Muscle layer of colon (tissue), 2 donors: ENCODE measurements at regions not wholly inside any gene's neighbourhood (a gene's known extent, or its start where the extent isn't known, plus 50 kb on each side); places are given as distances from the start of the nearest gene placed in this dataset.

Source experiments
- H3K27ac ChIP-seq: one replicate; pipeline ENCODE4 v1.7.0; 2013; ENCODE audit warnings: low read depth, mild to moderate bottlenecking, low read length, moderate library complexity
- H3K27me3 ChIP-seq, 2 donors: one replicate each; pipeline ENCODE4 v1.7.0; 2013; ENCODE audit warnings: low read length in 2 of 2, mild to moderate bottlenecking in 2 of 2; ENCODE audit not compliant: insufficient read depth in 2 of 2, control insufficient read depth in 1 of 2
- H3K36me3 ChIP-seq: one replicate; pipeline ENCODE4 v1.7.0; 2013; ENCODE audit warnings: mild to moderate bottlenecking, low read length; ENCODE audit not compliant: insufficient read depth
- H3K4me1 ChIP-seq: one replicate; pipeline ENCODE4 v1.7.0; 2013; ENCODE audit warnings: mild to moderate bottlenecking, low read length; ENCODE audit not compliant: insufficient read depth
- H3K4me3 ChIP-seq, 2 donors: one replicate each; pipeline ENCODE4 v1.7.0; 2013; ENCODE audit warnings: low read length in 2 of 2, low read depth in 1 of 2, mild to moderate bottlenecking in 1 of 2, moderate library complexity in 1 of 2
- H3K9ac ChIP-seq: one replicate; pipeline ENCODE4 v1.7.0; 2013; ENCODE audit warnings: low read length
- H3K9me3 ChIP-seq: one replicate; pipeline ENCODE4 v1.7.0; 2013; ENCODE audit warnings: mild to moderate bottlenecking, low read length
- donor health status: abdominal sarcoma.
- donor health status: Adenocarcinoma of cecum.

GRCh38 chr2:57959390-57959789 is 87.2 kb upstream of the VRK2 start:
- no peak overlapping the region for H3K4me3 ChIP-seq
- H3K36me3 ChIP-seq: no peaks in the 10 kb centered on the region
- no peaks in the 10 kb centered on the region for H3K9me3 ChIP-seq
- no peak overlapping the region for H3K9ac ChIP-seq
- H3K27ac ChIP-seq: no peak overlapping the region
- no peaks in the 10 kb centered on the region for H3K4me1 ChIP-seq
- no peaks in the 10 kb centered on the region for H3K27me3 ChIP-seq

GRCh38 chr2:57962861-57963260 is 83.7 kb upstream of the VRK2 start:
- no peaks in the 10 kb centered on the region for H3K9me3 ChIP-seq
- H3K36me3 ChIP-seq: no peaks in the 10 kb centered on the region

GRCh38 chr2:57965219-57965618 is 81.4 kb upstream of the VRK2 start:
- H3K4me3 ChIP-seq: no peak overlapping the region

More at GRCh38 chr2:57962861-57963260, 83.7 kb upstream of the VRK2 start:
- H3K4me1 ChIP-seq: no peaks in the 10 kb centered on the region
- H3K9ac ChIP-seq: no peak overlapping the region
- no peak overlapping the region for H3K27ac ChIP-seq
- no peak overlapping the region for H3K4me3 ChIP-seq
- no peaks in the 10 kb centered on the region for H3K27me3 ChIP-seq

GRCh38 chr2:57965961-57966360 is 80.6 kb upstream of the VRK2 start:
- Histone ChIP-seq H3K27ac (no peak overlapping the region), H3K27me3 (no peaks in the 10 kb centered on the region), H3K9ac (no peak overlapping the region), H3K4me1 (no peaks in the 10 kb centered on the region), H3K9me3 (no peaks in the 10 kb centered on the region), H3K36me3 (no peaks in the 10 kb centered on the region), H3K4me3 (no peak overlapping the region)

More at GRCh38 chr2:57965219-57965618, 81.4 kb upstream of the VRK2 start:
- no peaks in the 10 kb centered on the region for H3K27me3 ChIP-seq
- H3K9me3 ChIP-seq: no peaks in the 10 kb centered on the region
- no peak overlapping the region for H3K27ac ChIP-seq
- no peak overlapping the region for H3K9ac ChIP-seq
- no peaks in the 10 kb centered on the region for H3K36me3 ChIP-seq
- H3K4me1 ChIP-seq: no peaks in the 10 kb centered on the region

GRCh38 chr2:57973621-57974186 is 72.9 kb upstream of the VRK2 start:
- Histone ChIP-seq H3K27ac (no peak overlapping the region), H3K9ac (no peak overlapping the region), H3K27me3 (no peaks in the 10 kb centered on the region), H3K4me3 (no peak overlapping the region), H3K36me3 (no peaks in the 10 kb centered on the region), H3K9me3 (no peaks in the 10 kb centered on the region), H3K4me1 (no peaks in the 10 kb centered on the region)

- Histone ChIP-seq H3K9ac (no peak overlapping the region), H3K36me3 (no peaks in the 10 kb centered on the region), H3K4me3 (no peak overlapping the region), H3K27ac (no peak overlapping the region), H3K9me3 (no peaks in the 10 kb centered on the region), H3K27me3 (no peaks in the 10 kb centered on the region), H3K4me1 (no peaks in the 10 kb centered on the region)
Measured at GRCh38 chr2:57979158-57979557, 67.4 kb upstream of the VRK2 start.

GRCh38 chr2:57981083-57981768 is 65.4 kb upstream of the VRK2 start:
- no peaks in the 10 kb centered on the region for H3K9me3 ChIP-seq
- no peaks in the 10 kb centered on the region for H3K4me1 ChIP-seq
- H3K36me3 ChIP-seq: no peaks in the 10 kb centered on the region
- H3K9ac ChIP-seq: no peak overlapping the region
- no peak overlapping the region for H3K4me3 ChIP-seq
- no peaks in the 10 kb centered on the region for H3K27me3 ChIP-seq
- H3K27ac ChIP-seq: no peak overlapping the region

- H3K36me3 ChIP-seq: no peaks in the 10 kb centered on the region
- H3K27me3 ChIP-seq: no peaks in the 10 kb centered on the region
Measured at GRCh38 chr2:57987835-57988573, 58.6 kb upstream of the VRK2 start.

GRCh38 chr2:57990118-57990725 is 56.4 kb upstream of the VRK2 start:
- H3K4me1 ChIP-seq: no peaks in the 10 kb centered on the region
- no peaks in the 10 kb centered on the region for H3K27me3 ChIP-seq
- no peaks in the 10 kb centered on the region for H3K9me3 ChIP-seq
- H3K9ac ChIP-seq: no peak overlapping the region
- no peak overlapping the region for H3K27ac ChIP-seq
- H3K4me3 ChIP-seq: no peak overlapping the region
- H3K36me3 ChIP-seq: no peaks in the 10 kb centered on the region

More at GRCh38 chr2:57987835-57988573, 58.6 kb upstream of the VRK2 start:
- Histone ChIP-seq H3K9me3 (no peaks in the 10 kb centered on the region), H3K4me1 (no peaks in the 10 kb centered on the region), H3K9ac (no peak overlapping the region), H3K4me3 (no peak overlapping the region), H3K27ac (no peak overlapping the region)
